MV-4-11 (cell line): ENCODE measurements at regions not wholly inside any gene's neighbourhood (a gene's known extent, or its start where the extent isn't known, plus 50 kb on each side); places are given as distances from the start of the nearest gene placed in this dataset.
"Not testable (repeated sequence)": the region's sequence is repeated elsewhere in the genome, so short reads cannot be mapped to it uniquely, and the experiment has no call there.

Experiments used
- DNase-seq: peaks from one replicate; lab custom pipeline; 2025; lab: John Stamatoyannopoulos, UW

- DNase-seq = no peak
Measured at GRCh38 chrX:69431420-69431819, 72.7 kb upstream of the NALF2 start.

- no peak for DNase-seq
Measured at GRCh38 chrX:69430785-69431184, 73.3 kb upstream of the NALF2 start.

- DNase-seq = no peak
Measured at GRCh38 chrX:69429339-69430015, 74.6 kb upstream of the NALF2 start.

- DNase-seq = no peak
Measured at GRCh38 chrX:69428216-69428615, 75.9 kb upstream of the NALF2 start.

- DNase-seq = no peak
Measured at GRCh38 chrX:69424910-69425309, 79.2 kb upstream of the NALF2 start.

GRCh38 chrX:69424161-69424560, 80.0 kb upstream of the NALF2 start:
- DNase-seq = no peak

- DNase-seq = not testable (repeated sequence)
Measured at GRCh38 chrX:69422208-69422607, 81.9 kb upstream of the NALF2 start.

GRCh38 chrX:69415698-69416097, 88.4 kb upstream of the NALF2 start:
- DNase-seq = no peak

- no peak for DNase-seq
Measured at GRCh38 chrX:69412661-69413060, 91.5 kb upstream of the NALF2 start.

GRCh38 chrX:69398881-69399280, 105.2 kb upstream of the NALF2 start:
- no peak for DNase-seq

GRCh38 chrX:69396916-69397315, 107.2 kb upstream of the NALF2 start:
- no peak for DNase-seq

- no peak for DNase-seq
Measured at GRCh38 chrX:69395306-69395705, 108.8 kb upstream of the NALF2 start.

GRCh38 chrX:69389101-69389501, 115.0 kb upstream of the NALF2 start:
- DNase-seq = no peak

- no peak for DNase-seq
Measured at GRCh38 chrX:69388526-69388925, 115.6 kb upstream of the NALF2 start.

GRCh38 chrX:69387567-69388487, 116.3 kb upstream of the NALF2 start:
- no peak for DNase-seq

GRCh38 chrX:69386681-69387080, 117.4 kb upstream of the NALF2 start:
- no peak for DNase-seq

- no peak for DNase-seq
Measured at GRCh38 chrX:69379412-69379811, 124.7 kb upstream of the NALF2 start.

GRCh38 chrX:69374569-69374968, 129.6 kb upstream of the NALF2 start:
- no peak for DNase-seq

GRCh38 chrX:69372435-69372834, 131.7 kb upstream of the NALF2 start:
- no peak for DNase-seq

GRCh38 chrX:69371159-69371558, 133.0 kb upstream of the NALF2 start:
- DNase-seq = no peak

- DNase-seq = no peak
Measured at GRCh38 chrX:69369999-69370398, 134.1 kb upstream of the NALF2 start.

GRCh38 chrX:69366183-69366582, 137.9 kb upstream of the NALF2 start:
- DNase-seq = no peak

- DNase-seq = no peak
Measured at GRCh38 chrX:69365755-69366154, 138.4 kb upstream of the NALF2 start.
